ENCODE measurements at regions not wholly inside any gene's neighbourhood (a gene's known extent, or its start where the extent isn't known, plus 50 kb on each side); places are given as distances from the start of the nearest gene placed in this dataset.

DNA sequence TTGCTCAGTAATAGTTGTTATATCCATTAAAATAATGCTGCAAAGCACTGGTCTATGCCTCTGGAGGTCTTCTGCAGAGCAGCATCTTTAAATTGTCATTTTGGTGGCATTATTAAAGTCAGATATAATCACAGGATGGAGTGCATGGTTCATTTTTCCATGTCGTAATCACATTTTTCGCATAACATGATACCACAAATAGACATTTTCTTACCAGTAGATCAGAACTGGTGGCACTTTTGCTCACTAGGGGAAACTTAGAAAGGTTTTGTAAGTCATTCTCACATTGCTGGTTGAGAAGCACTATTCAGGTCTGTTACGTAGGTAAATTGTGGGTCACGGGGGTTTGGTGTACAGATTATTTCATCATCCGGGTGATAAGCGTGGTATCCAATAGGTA lies 484.5 kb upstream of the PRKX start:
- no peaks in the 10 kb centered on the region for H3K9me3 ChIP-seq (replicated peaks; ENCODE audit: control insufficient read depth, insufficient read depth, low read depth, low read length)
- ChIA-PET POLR2A (no interaction called here), CTCF (ENCODE audit: low intra/inter-chr PET ratio) (no interaction called here)
- no peak for ATAC-seq
- H3K36me3 ChIP-seq (ENCODE audit: control insufficient read depth, insufficient read depth, low read length) = no peaks in the 10 kb centered on the region
- intact Hi-C loops (cut with micrococcal nuclease) (no loop called here), in situ Hi-C loops (cut with MboI) (no loop called here)
- no peak overlapping the region for H3K4me3 ChIP-seq
- BruUV-seq (replicated peaks) = no TSS peak
- 0% methylated on average over 6 of the region's 6 CpGs for WGBS (ENCODE audit: insufficient coverage, low coverage, missing lambda C conversion rate)
- no peak overlapping the region for H3K27ac ChIP-seq (ENCODE audit: extremely low read depth, low read depth, low read length)
- no peak overlapping the region for H3K9ac ChIP-seq (ENCODE audit: insufficient read depth in 1 of 2, low read depth in 2 of 2, low read length in 2 of 2)
- no peaks in the 10 kb centered on the region for H3K79me2 ChIP-seq (ENCODE audit: control insufficient read depth, insufficient read depth, low read length)
- no peak overlapping the region for H2AFZ ChIP-seq (ENCODE audit: low read depth, low read length)
- no peaks in the 10 kb centered on the region for H3K4me1 ChIP-seq (replicated peaks in 1 of 2; ENCODE audit: control insufficient read depth in 2 of 2, insufficient read depth in 2 of 2, low read length in 2 of 2)
- no peak overlapping the region for H3K4me2 ChIP-seq (ENCODE audit: insufficient read depth, low read length)
- no peak for DNase-seq (ENCODE audit: extremely low read depth in 1 of 4, low spot score in 3 of 4)
- H4K20me1 ChIP-seq (replicated peaks; ENCODE audit: control insufficient read depth, insufficient read depth, low read length) = no peaks in the 10 kb centered on the region
- H3K27me3 ChIP-seq (ENCODE audit: control insufficient read depth in 2 of 2, insufficient read depth in 2 of 2, low read length in 2 of 2) = no peaks in the 10 kb centered on the region
- no peaks in the 10 kb centered on the region for H3K9me1 ChIP-seq (ENCODE audit: control insufficient read depth, insufficient read depth, low read length)
- no peak for FAIRE-seq
- TF ChIP-seq LCOR (CRISPR knock-in tag; IDR thresholded peaks at IDR 0.05) (no peak), ASH1L (IDR thresholded peaks at IDR 0.05; ENCODE audit: borderline replicate concordance, low read depth, partially characterized antibody) (no peak), BCLAF1 (IDR thresholded peaks at IDR 0.05; ENCODE audit: borderline replicate concordance in 1 of 2, control insufficient read depth in 1 of 2, low read depth in 2 of 2, low read length in 1 of 2) (no peak)
